ENCODE measurements at regions not wholly inside any gene's neighbourhood (a gene's known extent, or its start where the extent isn't known, plus 50 kb on each side); places are given as distances from the start of the nearest gene placed in this dataset.
A peak's percentile ranks its signal among the peaks of the same experiment; 100 is the strongest.
"Not testable (repeated sequence)": the region's sequence is repeated elsewhere in the genome, so short reads cannot be mapped to it uniquely, and the experiment has no call there.

DNA sequence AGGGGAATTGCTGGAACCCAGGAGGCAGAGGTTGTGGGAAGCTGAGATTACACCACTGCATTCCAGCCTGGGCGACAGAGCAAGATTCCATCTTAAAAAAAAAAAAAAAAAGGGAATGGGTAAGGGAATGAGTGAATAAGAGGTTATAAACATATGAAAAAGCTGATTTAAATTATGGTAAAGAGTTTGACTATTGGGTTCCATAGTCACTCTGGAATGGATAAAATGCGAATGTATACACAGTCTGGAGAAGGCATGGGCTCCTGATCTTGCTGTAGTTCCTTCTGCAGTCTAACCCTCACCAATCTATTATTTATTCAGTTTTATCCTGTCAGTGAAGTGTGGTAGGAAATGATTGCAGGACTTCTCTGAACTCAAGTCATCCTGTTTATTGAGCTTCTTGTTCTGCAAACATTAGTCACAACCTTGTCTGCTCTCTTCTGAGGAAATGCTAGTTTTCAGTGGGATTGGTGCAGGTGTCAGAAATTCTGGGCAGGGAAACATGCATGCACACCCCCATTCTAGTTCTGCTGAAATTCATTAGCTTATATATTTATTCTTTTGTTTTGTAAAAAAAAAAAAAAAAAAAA, 190.9 kb upstream of the CFAP20DC start:
- peaks cover 5% of the 10 kb centered on the region for H3K4me1 Mint-ChIP-seq
- H3K36me3 Mint-ChIP-seq = peaks cover 3% of the 10 kb centered on the region
- peaks cover 6% of the 10 kb centered on the region for H3K9me3 Mint-ChIP-seq
- no peaks in the 10 kb centered on the region for H3K27me3 Mint-ChIP-seq
- no peak for DNase-seq
- no peak overlapping the region for H3K27ac Mint-ChIP-seq
- no peak overlapping the region for H3K4me3 Mint-ChIP-seq

DNA sequence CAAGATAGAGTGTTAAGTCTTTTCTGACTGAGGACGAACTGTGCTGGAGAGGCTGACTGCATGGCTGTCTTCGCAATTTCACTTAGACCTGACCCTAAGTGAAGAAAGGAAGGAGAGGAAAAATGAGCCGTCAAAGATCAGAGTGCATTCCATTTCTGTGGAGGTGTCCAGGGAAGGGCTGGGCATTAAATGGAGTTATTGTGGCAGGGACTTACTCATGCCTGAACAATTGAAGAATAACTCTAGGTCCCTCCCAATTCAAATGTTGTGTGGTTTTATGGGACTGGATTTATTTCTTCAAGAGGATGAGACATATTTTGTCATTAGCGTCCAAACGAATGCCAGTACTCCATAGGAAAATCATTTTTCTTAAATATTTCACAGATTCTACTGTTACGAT, 187.3 kb upstream of the CFAP20DC start:
- Mint-ChIP-seq H3K4me3 (no peak overlapping the region), H3K36me3 (peaks cover 2% of the 10 kb centered on the region), H3K9me3 (peaks cover 6% of the 10 kb centered on the region), H3K27ac (no peak overlapping the region), H3K4me1 (peaks cover 13% of the 10 kb centered on the region), H3K27me3 (no peaks in the 10 kb centered on the region)
- no peak for DNase-seq

DNA sequence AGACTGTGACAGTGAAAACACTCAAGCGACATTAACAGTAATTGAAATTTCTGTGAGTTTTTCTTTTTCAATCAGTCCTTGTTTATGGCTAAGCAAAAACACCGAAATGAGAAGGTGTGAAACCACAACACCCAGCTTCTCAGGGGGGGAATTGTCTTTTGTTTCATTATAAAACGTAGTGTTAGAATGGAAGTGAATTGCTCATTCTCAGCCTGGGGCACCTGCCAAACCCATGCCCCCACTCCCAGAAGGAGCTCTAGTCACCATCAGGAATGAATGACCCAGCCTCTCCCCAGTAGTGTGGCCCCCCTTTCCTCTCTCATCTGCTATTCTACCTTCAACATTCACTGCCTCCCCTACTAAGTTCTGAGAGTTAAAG, 185.8 kb upstream of the CFAP20DC start:
- Mint-ChIP-seq H3K27ac (no peak overlapping the region), H3K4me1 (peaks cover 11% of the 10 kb centered on the region), H3K36me3 (peaks cover 6% of the 10 kb centered on the region), H3K4me3 (no peak overlapping the region), H3K27me3 (no peaks in the 10 kb centered on the region), H3K9me3 (peaks cover 18% of the 10 kb centered on the region)
- peak; percentile 13 for DNase-seq

DNA sequence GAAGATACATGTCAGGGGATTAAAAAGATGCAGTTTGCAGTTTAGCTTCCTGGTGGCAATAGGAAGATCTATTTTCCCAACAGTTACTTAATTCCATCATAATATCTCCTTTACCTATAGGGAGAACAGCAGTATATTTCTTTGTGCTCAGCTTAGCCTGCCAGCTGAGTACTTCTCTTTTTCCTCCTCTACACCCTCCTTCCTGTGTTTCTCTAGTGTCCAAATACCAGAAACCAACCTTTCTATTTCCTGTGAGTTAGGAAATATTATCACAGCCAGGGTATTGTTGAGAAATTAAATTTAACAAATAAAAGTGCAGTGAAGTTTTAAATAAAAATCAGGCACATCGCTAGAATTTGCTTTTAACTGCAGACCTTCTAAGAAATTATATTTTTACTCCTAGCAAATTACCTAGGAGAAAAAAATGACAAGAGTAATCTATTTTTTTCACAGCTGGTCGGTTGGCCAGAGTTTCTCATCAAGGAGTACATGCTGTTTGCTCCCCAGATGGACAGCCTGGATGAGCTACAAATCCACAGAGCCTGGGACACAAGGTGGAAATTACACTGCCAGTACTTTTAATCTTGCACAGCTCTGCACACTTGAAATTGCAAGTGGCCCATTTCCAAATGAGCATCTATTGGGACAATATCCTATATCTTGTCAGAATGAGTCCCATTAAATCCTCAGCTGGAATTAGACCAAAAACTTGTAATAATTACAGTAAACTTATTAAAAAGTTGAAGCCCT, 185.2 kb upstream of the CFAP20DC start:
- H3K9me3 Mint-ChIP-seq = peaks cover 22% of the 10 kb centered on the region
- DNase-seq = no peak
- peaks cover 11% of the 10 kb centered on the region for H3K4me1 Mint-ChIP-seq
- peaks cover 9% of the 10 kb centered on the region for H3K36me3 Mint-ChIP-seq
- H3K4me3 Mint-ChIP-seq = no peak overlapping the region
- H3K27me3 Mint-ChIP-seq = no peaks in the 10 kb centered on the region
- H3K27ac Mint-ChIP-seq = no peak overlapping the region

- not testable (repeated sequence) for H3K4me1 Mint-ChIP-seq, H3K4me3 Mint-ChIP-seq, H3K27me3 Mint-ChIP-seq, H3K27ac Mint-ChIP-seq, DNase-seq
- peaks cover 15% of the 10 kb centered on the region for H3K36me3 Mint-ChIP-seq
- peaks cover 26% of the 10 kb centered on the region for H3K9me3 Mint-ChIP-seq
Observed at GRCh38 chr3:59230379-59230778, 180.6 kb upstream of the CFAP20DC start.

GRCh38 chr3:59213860-59214259, 164.0 kb upstream of the CFAP20DC start:
- no peak for DNase-seq
- H3K36me3 Mint-ChIP-seq = no peaks in the 10 kb centered on the region
- no peaks in the 10 kb centered on the region for H3K27me3 Mint-ChIP-seq
- no peaks in the 10 kb centered on the region for H3K9me3 Mint-ChIP-seq
- H3K4me3 Mint-ChIP-seq = no peak overlapping the region
- no peak overlapping the region for H3K27ac Mint-ChIP-seq
- peaks cover 1% of the 10 kb centered on the region for H3K4me1 Mint-ChIP-seq

GRCh38 chr3:59212128-59212779, 162.4 kb upstream of the CFAP20DC start:
- H3K4me1 Mint-ChIP-seq = peaks cover 1% of the 10 kb centered on the region
- DNase-seq = no peak
- H3K36me3 Mint-ChIP-seq = no peaks in the 10 kb centered on the region
- H3K27me3 Mint-ChIP-seq = peaks cover 5% of the 10 kb centered on the region
- no peak overlapping the region for H3K4me3 Mint-ChIP-seq
- no peaks in the 10 kb centered on the region for H3K9me3 Mint-ChIP-seq
- no peak overlapping the region for H3K27ac Mint-ChIP-seq

DNA sequence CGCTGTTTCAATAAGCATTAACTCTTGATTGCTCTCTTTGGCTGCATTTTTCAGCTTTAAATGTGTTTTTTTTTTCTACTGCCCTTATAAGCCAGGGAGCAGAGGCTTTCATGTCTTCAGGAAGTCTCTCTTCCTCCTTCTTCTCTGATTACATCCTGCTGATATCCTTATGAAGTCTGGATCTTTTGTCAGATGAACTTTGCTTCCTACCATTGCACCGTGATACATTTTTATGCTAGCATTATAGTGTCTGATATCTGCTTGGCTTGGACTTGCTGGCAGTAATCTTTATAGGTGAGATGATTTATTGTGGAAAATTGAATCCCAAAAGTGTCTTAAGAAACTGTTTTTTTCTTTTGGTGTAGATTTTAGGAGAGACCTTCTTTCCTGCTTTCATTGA, 160.4 kb upstream of the CFAP20DC start:
- Mint-ChIP-seq H3K27me3 (peaks cover 9% of the 10 kb centered on the region), H3K4me3 (no peak overlapping the region), H3K36me3 (no peaks in the 10 kb centered on the region), H3K9me3 (no peaks in the 10 kb centered on the region), H3K27ac (no peak overlapping the region), H3K4me1 (peaks cover 1% of the 10 kb centered on the region)
- DNase-seq = no peak

DNA sequence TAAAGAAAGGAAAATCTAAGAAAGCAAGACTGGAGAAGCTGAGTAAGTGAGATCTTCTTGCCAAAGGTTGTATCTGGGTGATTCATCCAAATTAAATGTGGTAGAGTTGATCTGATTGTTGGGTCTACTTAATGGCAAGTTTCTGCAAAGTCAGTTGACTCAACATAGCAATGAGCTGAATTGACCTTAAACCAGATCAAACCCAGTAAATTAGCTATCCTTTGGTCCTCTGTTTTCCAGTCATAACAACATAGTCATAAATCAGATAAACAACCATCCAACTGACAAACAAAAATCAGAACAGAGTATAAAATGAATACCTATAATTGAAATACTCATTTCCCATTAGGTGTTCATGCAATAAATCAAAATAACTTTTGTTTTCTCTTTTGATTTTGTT, 142.6 kb upstream of the CFAP20DC start:
- no peaks in the 10 kb centered on the region for H3K4me1 Mint-ChIP-seq
- H3K36me3 Mint-ChIP-seq = no peaks in the 10 kb centered on the region
- no peak overlapping the region for H3K27ac Mint-ChIP-seq
- no peak overlapping the region for H3K4me3 Mint-ChIP-seq
- no peaks in the 10 kb centered on the region for H3K9me3 Mint-ChIP-seq
- H3K27me3 Mint-ChIP-seq = no peaks in the 10 kb centered on the region
- DNase-seq = no peak

GRCh38 chr3:59191651-59192050, 141.8 kb upstream of the CFAP20DC start:
- Mint-ChIP-seq H3K36me3 (no peaks in the 10 kb centered on the region), H3K27me3 (no peaks in the 10 kb centered on the region), H3K4me1 (no peaks in the 10 kb centered on the region), H3K27ac (no peak overlapping the region), H3K4me3 (no peak overlapping the region), H3K9me3 (no peaks in the 10 kb centered on the region)
- DNase-seq = no peak

- Mint-ChIP-seq H3K4me1 (no peaks in the 10 kb centered on the region), H3K36me3 (no peaks in the 10 kb centered on the region), H3K4me3 (no peak overlapping the region), H3K27me3 (no peaks in the 10 kb centered on the region), H3K9me3 (no peaks in the 10 kb centered on the region), H3K27ac (no peak overlapping the region)
- no peak for DNase-seq
Observed at GRCh38 chr3:59189939-59190338, 140.1 kb upstream of the CFAP20DC start.

DNA sequence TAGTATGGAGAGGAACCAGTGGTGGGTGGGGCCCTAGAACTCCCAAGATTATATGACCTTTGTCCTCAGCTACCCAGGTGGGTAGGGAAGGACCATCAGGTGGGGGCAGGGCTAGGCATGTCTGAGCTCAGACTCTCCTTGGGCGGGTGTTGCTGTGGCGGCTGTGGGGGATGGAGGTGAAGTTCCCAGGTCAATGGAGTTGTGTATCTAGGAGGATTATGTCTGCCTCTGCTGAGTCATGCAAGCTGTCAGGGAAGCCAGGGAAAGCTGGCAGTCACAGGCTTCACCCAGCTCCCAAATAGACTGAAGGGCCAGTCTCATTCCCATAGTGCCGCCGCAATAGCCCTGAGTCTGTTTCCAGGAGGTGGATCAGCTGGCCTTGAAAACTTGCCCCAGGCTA, 139.7 kb upstream of the CFAP20DC start:
- H3K9me3 Mint-ChIP-seq = no peaks in the 10 kb centered on the region
- H3K4me1 Mint-ChIP-seq = no peaks in the 10 kb centered on the region
- no peak overlapping the region for H3K27ac Mint-ChIP-seq
- no peaks in the 10 kb centered on the region for H3K36me3 Mint-ChIP-seq
- no peaks in the 10 kb centered on the region for H3K27me3 Mint-ChIP-seq
- DNase-seq = no peak
- no peak overlapping the region for H3K4me3 Mint-ChIP-seq

- DNase-seq = no peak
Observed at GRCh38 chr3:59186725-59187124, 136.9 kb upstream of the CFAP20DC start.

GRCh38 chr3:59185591-59186369, 136.0 kb upstream of the CFAP20DC start:
- no peaks in the 10 kb centered on the region for H3K27me3 Mint-ChIP-seq
- H3K36me3 Mint-ChIP-seq = no peaks in the 10 kb centered on the region
- H3K4me3 Mint-ChIP-seq = no peak overlapping the region
- H3K9me3 Mint-ChIP-seq = no peaks in the 10 kb centered on the region
- no peak for DNase-seq
- H3K4me1 Mint-ChIP-seq = no peaks in the 10 kb centered on the region
- H3K27ac Mint-ChIP-seq = no peak overlapping the region

More at GRCh38 chr3:59186725-59187124, 136.9 kb upstream of the CFAP20DC start:
- no peak overlapping the region for H3K27ac Mint-ChIP-seq
- no peaks in the 10 kb centered on the region for H3K36me3 Mint-ChIP-seq
- H3K4me3 Mint-ChIP-seq = no peak overlapping the region
- no peaks in the 10 kb centered on the region for H3K9me3 Mint-ChIP-seq
- H3K4me1 Mint-ChIP-seq = no peaks in the 10 kb centered on the region
- H3K27me3 Mint-ChIP-seq = no peaks in the 10 kb centered on the region

GRCh38 chr3:59180006-59180405, 130.2 kb upstream of the CFAP20DC start:
- no peaks in the 10 kb centered on the region for H3K9me3 Mint-ChIP-seq
- H3K4me1 Mint-ChIP-seq = no peaks in the 10 kb centered on the region
- no peak overlapping the region for H3K27ac Mint-ChIP-seq
- DNase-seq = no peak
- peaks cover 7% of the 10 kb centered on the region for H3K27me3 Mint-ChIP-seq
- no peak overlapping the region for H3K4me3 Mint-ChIP-seq
- H3K36me3 Mint-ChIP-seq = no peaks in the 10 kb centered on the region

Measured in activated naive CD8-positive, alpha-beta T cell treated with anti-CD3 and anti-CD28 coated beads for 36 hours (primary cell).